WTC11 (cell line): ENCODE measurements at regions not wholly inside any gene's neighbourhood (a gene's known extent, or its start where the extent isn't known, plus 50 kb on each side); places are given as distances from the start of the nearest gene placed in this dataset.

Source experiments
- ATAC-seq: fragments of 200-7000 bp; cut with Tn5 transposase; 2 replicates; pipeline ENCODE4 v1.10.0; 2021; ENCODE audit warnings: mild to moderate bottlenecking, moderate library complexity
- CTCF ChIA-PET: fragments of 300-600 bp; sonication (Branson Sonifier 250); formaldehyde crosslinking; loops from one replicate; lab custom pipeline; 2021; ENCODE audit warnings: antibody characterized with exemption; lab: Charles Lee
- POLR2A ChIA-PET: fragments of 350-600 bp; sonication (Branson Sonifier 250); formaldehyde crosslinking; loops from one replicate; lab custom pipeline; 2021; ENCODE audit warnings: antibody characterized with exemption; lab: Charles Lee
- DNase-seq: peaks from one replicate; pipeline ENCODE4 v3.0.0; 2021; ENCODE audit warnings: low spot score
- H3K27ac Mint-ChIP-seq: 2 replicates; pipeline ENCODE4 v1.8.0; 2021; ENCODE audit warnings: mixed read lengths
- H3K27me3 Mint-ChIP-seq: 2 replicates; pipeline ENCODE4 v1.8.0; 2021; ENCODE audit warnings: low read depth, mild to moderate bottlenecking, moderate library complexity, mixed read lengths
- H3K36me3 Mint-ChIP-seq: 2 replicates; pipeline ENCODE4 v1.8.0; 2021; ENCODE audit warnings: mixed read lengths
- H3K4me1 Mint-ChIP-seq: 2 replicates; pipeline ENCODE4 v1.8.0; 2022; ENCODE audit warnings: mixed read lengths
- H3K4me3 Mint-ChIP-seq: 2 replicates; pipeline ENCODE4 v1.8.0; 2021; ENCODE audit warnings: mild to moderate bottlenecking, moderate library complexity, mixed read lengths
- H3K9me3 Mint-ChIP-seq: 2 replicates; pipeline ENCODE4 v1.8.0; 2021; ENCODE audit warnings: mixed read lengths
- ATF1 ChIP-seq: sonication (generic); formaldehyde crosslinking; IDR thresholded peaks from 2 replicates; pipeline ENCODE4 v1.8.1; 2023; ENCODE audit warnings: mild to moderate bottlenecking, moderate library complexity, missing genetic modification reagents
- ATF6 ChIP-seq: sonication (generic); formaldehyde crosslinking; IDR thresholded peaks from 2 replicates; pipeline ENCODE4 v1.8.1; 2023; ENCODE audit warnings: mild to moderate bottlenecking, missing genetic modification reagents
- CREM ChIP-seq: sonication (generic); formaldehyde crosslinking; IDR thresholded peaks from 2 replicates; pipeline ENCODE4 v1.8.1; 2022; ENCODE audit warnings: mild to moderate bottlenecking, missing genetic modification reagents, moderate library complexity
- ERG ChIP-seq: fragments of 250-450 bp; sonication (Bioruptor Pico); IDR thresholded peaks from 2 replicates; pipeline ENCODE4 v1.8.0; 2021; ENCODE audit warnings: mild to moderate bottlenecking
- FOXJ3 ChIP-seq: sonication (generic); formaldehyde crosslinking; IDR thresholded peaks from 2 replicates; pipeline ENCODE4 v1.9.0; 2021; ENCODE audit warnings: missing genetic modification reagents, mild to moderate bottlenecking, borderline replicate concordance
- GABPB1 ChIP-seq: sonication (generic); formaldehyde crosslinking; IDR thresholded peaks from 2 replicates; pipeline ENCODE4 v1.8.1; 2023; ENCODE audit warnings: mild to moderate bottlenecking, missing genetic modification reagents
- JAZF1 ChIP-seq: fragments of 250-450 bp; sonication (Bioruptor Pico); IDR thresholded peaks from 2 replicates; pipeline ENCODE4 v1.9.0; 2021; ENCODE audit warnings: moderate library complexity, mild to moderate bottlenecking, inconsistent platforms
- MLX ChIP-seq: sonication (generic); formaldehyde crosslinking; IDR thresholded peaks from 2 replicates; pipeline ENCODE4 v1.8.1; 2023; ENCODE audit warnings: mild to moderate bottlenecking, missing genetic modification reagents, moderate library complexity
- NFATC4 ChIP-seq: fragments of 250-450 bp; sonication (Bioruptor Pico); IDR thresholded peaks from 2 replicates; pipeline ENCODE4 v1.9.0; 2021; ENCODE audit warnings: mild to moderate bottlenecking
- NFE2L1 ChIP-seq: sonication (generic); formaldehyde crosslinking; IDR thresholded peaks from 2 replicates; pipeline ENCODE4 v1.8.1; 2023; ENCODE audit warnings: missing genetic modification reagents
- NR1H2 ChIP-seq: sonication (generic); formaldehyde crosslinking; IDR thresholded peaks from 2 replicates; pipeline ENCODE4 v1.9.0; 2021; ENCODE audit warnings: mild to moderate bottlenecking, moderate library complexity, missing genetic modification reagents
- NR2C2 ChIP-seq: sonication (generic); formaldehyde crosslinking; IDR thresholded peaks from 2 replicates; pipeline ENCODE4 v1.8.0; 2022; ENCODE audit warnings: mild to moderate bottlenecking, missing genetic modification reagents
- NR3C1 ChIP-seq: sonication (generic); formaldehyde crosslinking; conservative IDR thresholded peaks from 2 replicates; pipeline ENCODE4 v1.8.1; 2023; ENCODE audit warnings: low read depth, mild to moderate bottlenecking, missing genetic modification reagents
- OVOL2 ChIP-seq: fragments of 250-450 bp; sonication (Bioruptor Pico); IDR thresholded peaks from 2 replicates; pipeline ENCODE4 v1.9.0; 2021; ENCODE audit warnings: mild to moderate bottlenecking, borderline replicate concordance
- PRDM15 ChIP-seq: sonication (generic); formaldehyde crosslinking; IDR thresholded peaks from 2 replicates; pipeline ENCODE4 v1.8.0; 2022; ENCODE audit warnings: missing genetic modification reagents
- SMAD4 ChIP-seq: sonication (generic); formaldehyde crosslinking; IDR thresholded peaks from 2 replicates; pipeline ENCODE4 v1.8.0; 2022; ENCODE audit warnings: mild to moderate bottlenecking, missing genetic modification reagents
- SOX15 ChIP-seq: fragments of 250-450 bp; sonication (Bioruptor Pico); IDR thresholded peaks from 2 replicates; pipeline ENCODE4 v1.9.0; 2021; ENCODE audit warnings: mild to moderate bottlenecking
- TP53 ChIP-seq: sonication (generic); formaldehyde crosslinking; IDR thresholded peaks from 2 replicates; pipeline ENCODE4 v1.8.1; 2023; ENCODE audit warnings: mild to moderate bottlenecking, missing genetic modification reagents
- ZBTB21 ChIP-seq: sonication (generic); formaldehyde crosslinking; IDR thresholded peaks from 2 replicates; pipeline ENCODE4 v1.8.1; 2023; ENCODE audit warnings: mild to moderate bottlenecking, missing genetic modification reagents, borderline replicate concordance
- ZNF317 ChIP-seq: sonication (generic); formaldehyde crosslinking; IDR thresholded peaks from 2 replicates; pipeline ENCODE4 v1.8.1; 2023; ENCODE audit warnings: low read depth, mild to moderate bottlenecking, moderate library complexity, missing genetic modification reagents, borderline replicate concordance
- ZNF416 ChIP-seq: fragments of 250-450 bp; sonication (Bioruptor Pico); IDR thresholded peaks from 2 replicates; pipeline ENCODE4 v1.9.0; 2021; ENCODE audit warnings: mild to moderate bottlenecking, inconsistent platforms

- ATAC-seq, result no peak
- POLR2A ChIA-PET, result no interaction called here
These were observed 253.4 kb upstream of the KCNG1 start for GRCh38 chr20:51276296-51276695.

GRCh38 chr20:51275826-51276225 is 252.9 kb upstream of the KCNG1 start:
- Mint-ChIP-seq H3K27me3 (peaks cover 4% of the 10 kb centered on the region; the same call in 1 of the 2 replicates), H3K36me3 (0 out of 2 replicates have a peak, but pooled peaks cover 2% of the 10 kb centered on the region), H3K4me3 (no peak overlapping the region), H3K9me3 (peaks cover 25% of the 10 kb centered on the region), H3K27ac (no peak overlapping the region), H3K4me1 (peaks cover 2% of the 10 kb centered on the region)
- ChIA-PET CTCF (interaction anchor here (0.8 to 1.9 kb wide), 4 partner anchors 22 to 288 kb away, joined by 3 to 5 read pairs (median 4); no protein-coding TSS in a partner anchor), POLR2A (no interaction called here)
- ATAC-seq (no peak), DNase-seq (no peak)
- TF ChIP-seq PRDM15 (no peak), NFE2L1 (CRISPR knock-in tag) (no peak), NR3C1 (CRISPR knock-in tag) (no peak), JAZF1 (CRISPR knock-in tag) (no peak), FOXJ3 (CRISPR knock-in tag) (no peak), MLX (CRISPR knock-in tag) (no peak), ZNF317 (CRISPR knock-in tag) (no peak), CREM (no peak), SMAD4 (CRISPR knock-in tag) (no peak), SOX15 (no peak)

More at GRCh38 chr20:51276296-51276695, 253.4 kb upstream of the KCNG1 start:
- TF ChIP-seq NR2C2 (CRISPR knock-in tag) (no peak), TP53 (CRISPR knock-in tag) (no peak), OVOL2 (CRISPR knock-in tag) (no peak), ERG (CRISPR knock-in tag) (no peak), ZBTB21 (CRISPR knock-in tag) (no peak), GABPB1 (CRISPR knock-in tag) (no peak), ATF6 (CRISPR knock-in tag) (no peak), ATF1 (CRISPR knock-in tag) (no peak), ZNF416 (CRISPR knock-in tag) (no peak), NFATC4 (CRISPR knock-in tag) (no peak), NR1H2 (no peak)
- Mint-ChIP-seq H3K36me3 (0 out of 2 replicates have a peak, but pooled peaks cover 4% of the 10 kb centered on the region), H3K4me1 (peaks cover 6% of the 10 kb centered on the region), H3K9me3 (peaks cover 23% of the 10 kb centered on the region), H3K4me3 (no peak overlapping the region), H3K27me3 (peaks cover 4% of the 10 kb centered on the region; the same call in 1 of the 2 replicates), H3K27ac (no peak overlapping the region)
- CTCF ChIA-PET, result interaction anchor here (0.8 to 1.9 kb wide), 4 partner anchors 22 to 288 kb away, joined by 3 to 5 read pairs (median 4); no protein-coding TSS in a partner anchor
- DNase-seq, result no peak
